Mesothelial cell of epicardium (in vitro differentiated cells): ENCODE measurements at regions not wholly inside any gene's neighbourhood (a gene's known extent, or its start where the extent isn't known, plus 50 kb on each side); places are given as distances from the start of the nearest gene placed in this dataset.

ENCODE experiments used
- DNase-seq, 2 experiments: peaks; one replicate each; pipeline ENCODE4 v3.0.0; 2021; ENCODE audit warnings: low spot score in 2 of 2; ENCODE audit not compliant: unreplicated experiment in 2 of 2
- H3K27ac Mint-ChIP-seq: 2 replicates; pipeline ENCODE4 v1.8.0; 2021; ENCODE audit warnings: mixed read lengths
- H3K27me3 Mint-ChIP-seq: 2 replicates; pipeline ENCODE4 v1.8.0; 2021; ENCODE audit warnings: low read depth, mixed read lengths
- H3K36me3 Mint-ChIP-seq: 2 replicates; pipeline ENCODE4 v1.8.0; 2021; ENCODE audit warnings: mixed read lengths
- H3K4me1 Mint-ChIP-seq: 2 replicates; pipeline ENCODE4 v1.8.0; 2021; ENCODE audit warnings: mixed read lengths
- H3K4me3 Mint-ChIP-seq: 2 replicates; pipeline ENCODE4 v1.8.0; 2021; ENCODE audit warnings: mild to moderate bottlenecking, moderate library complexity, mixed read lengths
- H3K9me3 Mint-ChIP-seq: 2 replicates; pipeline ENCODE4 v1.8.0; 2021; ENCODE audit warnings: mixed read lengths
- TF ChIP-seq, protein P1 (sequence below): fragments of 200-600 bp; sonication (generic); IDR thresholded peaks from one replicate; pipeline ENCODE4 v1.5.0; 2021; ENCODE audit warnings: antibody characterized with exemption; ENCODE audit not compliant: unreplicated experiment

GRCh38 chr14:71449316-71450055, 482.7 kb upstream of the RGS6 start:
- Mint-ChIP-seq H3K4me1 (peaks cover 10% of the 10 kb centered on the region), H3K9me3 (peaks cover 10% of the 10 kb centered on the region), H3K4me3 (no peak overlapping the region), H3K27me3 (no peaks in the 10 kb centered on the region), H3K27ac (peak overlapping the region; percentile 79), H3K36me3 (peaks cover 6% of the 10 kb centered on the region)
- no peak for DNase-seq
- TF ChIP-seq, protein P1, sequence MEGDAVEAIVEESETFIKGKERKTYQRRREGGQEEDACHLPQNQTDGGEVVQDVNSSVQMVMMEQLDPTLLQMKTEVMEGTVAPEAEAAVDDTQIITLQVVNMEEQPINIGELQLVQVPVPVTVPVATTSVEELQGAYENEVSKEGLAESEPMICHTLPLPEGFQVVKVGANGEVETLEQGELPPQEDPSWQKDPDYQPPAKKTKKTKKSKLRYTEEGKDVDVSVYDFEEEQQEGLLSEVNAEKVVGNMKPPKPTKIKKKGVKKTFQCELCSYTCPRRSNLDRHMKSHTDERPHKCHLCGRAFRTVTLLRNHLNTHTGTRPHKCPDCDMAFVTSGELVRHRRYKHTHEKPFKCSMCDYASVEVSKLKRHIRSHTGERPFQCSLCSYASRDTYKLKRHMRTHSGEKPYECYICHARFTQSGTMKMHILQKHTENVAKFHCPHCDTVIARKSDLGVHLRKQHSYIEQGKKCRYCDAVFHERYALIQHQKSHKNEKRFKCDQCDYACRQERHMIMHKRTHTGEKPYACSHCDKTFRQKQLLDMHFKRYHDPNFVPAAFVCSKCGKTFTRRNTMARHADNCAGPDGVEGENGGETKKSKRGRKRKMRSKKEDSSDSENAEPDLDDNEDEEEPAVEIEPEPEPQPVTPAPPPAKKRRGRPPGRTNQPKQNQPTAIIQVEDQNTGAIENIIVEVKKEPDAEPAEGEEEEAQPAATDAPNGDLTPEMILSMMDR, result no peak

- Mint-ChIP-seq H3K4me3 (no peak overlapping the region), H3K27ac (no peak overlapping the region), H3K27me3 (no peaks in the 10 kb centered on the region), H3K36me3 (peaks cover 6% of the 10 kb centered on the region), H3K4me1 (peaks cover 12% of the 10 kb centered on the region), H3K9me3 (peaks cover 10% of the 10 kb centered on the region)
- no peak for DNase-seq
- TF ChIP-seq, protein P1, result no peak
These were observed 480.7 kb upstream of the RGS6 start for GRCh38 chr14:71451501-71451900.

DNA sequence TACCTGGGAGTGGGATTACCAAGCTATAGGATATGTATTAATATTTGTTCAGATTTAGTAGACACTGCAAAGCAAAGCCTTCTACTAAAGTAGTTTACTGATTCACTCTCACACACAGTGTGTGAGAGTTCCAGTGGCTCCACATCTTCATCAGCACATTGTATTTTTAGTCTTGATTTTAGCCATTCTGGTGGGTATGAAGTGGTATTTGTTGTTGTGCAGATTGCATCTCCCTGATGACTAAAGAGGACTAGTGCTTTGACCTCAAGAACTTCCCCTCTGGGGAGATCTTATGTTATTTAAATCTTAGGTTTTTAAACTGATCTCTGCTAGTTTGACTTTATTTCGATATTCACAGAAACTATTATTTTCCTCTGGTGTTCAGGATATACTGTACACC, 479.7 kb upstream of the RGS6 start:
- Mint-ChIP-seq H3K27me3 (no peaks in the 10 kb centered on the region), H3K4me3 (no peak overlapping the region), H3K27ac (no peak overlapping the region), H3K4me1 (peaks cover 12% of the 10 kb centered on the region), H3K36me3 (peaks cover 6% of the 10 kb centered on the region), H3K9me3 (peaks cover 10% of the 10 kb centered on the region)
- TF ChIP-seq, protein P1, result no peak
- no peak for DNase-seq

GRCh38 chr14:71452987-71453386, 479.2 kb upstream of the RGS6 start:
- H3K4me3 Mint-ChIP-seq, result no peak overlapping the region
- H3K27ac Mint-ChIP-seq, result no peak overlapping the region

GRCh38 chr14:71454010-71454409, 478.2 kb upstream of the RGS6 start:
- TF ChIP-seq, protein P1, result no peak
- H3K4me3 Mint-ChIP-seq, result no peak overlapping the region
- H3K4me1 Mint-ChIP-seq, result peaks cover 10% of the 10 kb centered on the region
- peaks cover 10% of the 10 kb centered on the region for H3K9me3 Mint-ChIP-seq
- no peak for DNase-seq
- H3K36me3 Mint-ChIP-seq, result peaks cover 6% of the 10 kb centered on the region
- H3K27ac Mint-ChIP-seq, result no peak overlapping the region
- no peaks in the 10 kb centered on the region for H3K27me3 Mint-ChIP-seq

More at GRCh38 chr14:71452987-71453386, 479.2 kb upstream of the RGS6 start:
- peaks cover 12% of the 10 kb centered on the region for H3K4me1 Mint-ChIP-seq
- H3K36me3 Mint-ChIP-seq, result peaks cover 6% of the 10 kb centered on the region
- TF ChIP-seq, protein P1, result no peak
- H3K9me3 Mint-ChIP-seq, result peaks cover 10% of the 10 kb centered on the region
- no peaks in the 10 kb centered on the region for H3K27me3 Mint-ChIP-seq
- no peak for DNase-seq
